ENCODE measurements at regions not wholly inside any gene's neighbourhood (a gene's known extent, or its start where the extent isn't known, plus 50 kb on each side); places are given as distances from the start of the nearest gene placed in this dataset.

- TF ChIP-seq CTCF (IDR thresholded peaks at IDR 0.05; ENCODE audit: low read depth, low read length) (no peak), MAX (IDR thresholded peaks at IDR 0.05; ENCODE audit: low read depth, low read length) (no peak)
Observed at GRCh38 chr3:68482565-68482964, 449.8 kb downstream of the TAFA4 start.

All from NB4 (cell line).